ENCODE measurements at regions not wholly inside any gene's neighbourhood (a gene's known extent, or its start where the extent isn't known, plus 50 kb on each side); places are given as distances from the start of the nearest gene placed in this dataset.
"Not testable (repeated sequence)": the region's sequence is repeated elsewhere in the genome, so short reads cannot be mapped to it uniquely, and the experiment has no call there.

DNA sequence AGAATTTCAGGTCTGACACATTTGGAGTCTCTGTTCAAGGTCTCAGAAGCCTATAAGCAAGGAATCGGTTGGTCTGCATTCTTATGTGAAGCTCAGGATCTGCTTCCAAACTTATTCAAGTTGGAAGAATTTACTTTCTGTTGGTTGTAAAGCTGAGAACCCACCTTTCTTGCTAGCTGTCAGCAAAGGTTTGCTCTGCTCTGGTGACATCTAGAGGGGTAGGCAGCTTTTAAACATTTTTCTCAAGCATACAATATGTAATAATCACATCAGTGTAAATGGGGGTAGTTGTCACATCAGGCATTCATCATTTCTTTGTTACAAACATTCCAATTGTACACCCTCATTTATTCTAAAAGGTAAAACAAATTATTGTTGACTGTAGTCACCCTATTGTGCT lies 935.2 kb downstream of the TRAM1L1 start:
- DNase-seq (ENCODE audit: low read depth in 2 of 2), result no peak
- no peak overlapping the region for H3K4me3 ChIP-seq (replicated peaks in 1 of 2; ENCODE audit: low read depth in 2 of 2, low read length in 2 of 2)
- TF ChIP-seq, protein P1, sequence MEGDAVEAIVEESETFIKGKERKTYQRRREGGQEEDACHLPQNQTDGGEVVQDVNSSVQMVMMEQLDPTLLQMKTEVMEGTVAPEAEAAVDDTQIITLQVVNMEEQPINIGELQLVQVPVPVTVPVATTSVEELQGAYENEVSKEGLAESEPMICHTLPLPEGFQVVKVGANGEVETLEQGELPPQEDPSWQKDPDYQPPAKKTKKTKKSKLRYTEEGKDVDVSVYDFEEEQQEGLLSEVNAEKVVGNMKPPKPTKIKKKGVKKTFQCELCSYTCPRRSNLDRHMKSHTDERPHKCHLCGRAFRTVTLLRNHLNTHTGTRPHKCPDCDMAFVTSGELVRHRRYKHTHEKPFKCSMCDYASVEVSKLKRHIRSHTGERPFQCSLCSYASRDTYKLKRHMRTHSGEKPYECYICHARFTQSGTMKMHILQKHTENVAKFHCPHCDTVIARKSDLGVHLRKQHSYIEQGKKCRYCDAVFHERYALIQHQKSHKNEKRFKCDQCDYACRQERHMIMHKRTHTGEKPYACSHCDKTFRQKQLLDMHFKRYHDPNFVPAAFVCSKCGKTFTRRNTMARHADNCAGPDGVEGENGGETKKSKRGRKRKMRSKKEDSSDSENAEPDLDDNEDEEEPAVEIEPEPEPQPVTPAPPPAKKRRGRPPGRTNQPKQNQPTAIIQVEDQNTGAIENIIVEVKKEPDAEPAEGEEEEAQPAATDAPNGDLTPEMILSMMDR (IDR thresholded peaks at IDR 0.05; ENCODE audit: low read depth, low read length), result no peak

DNA sequence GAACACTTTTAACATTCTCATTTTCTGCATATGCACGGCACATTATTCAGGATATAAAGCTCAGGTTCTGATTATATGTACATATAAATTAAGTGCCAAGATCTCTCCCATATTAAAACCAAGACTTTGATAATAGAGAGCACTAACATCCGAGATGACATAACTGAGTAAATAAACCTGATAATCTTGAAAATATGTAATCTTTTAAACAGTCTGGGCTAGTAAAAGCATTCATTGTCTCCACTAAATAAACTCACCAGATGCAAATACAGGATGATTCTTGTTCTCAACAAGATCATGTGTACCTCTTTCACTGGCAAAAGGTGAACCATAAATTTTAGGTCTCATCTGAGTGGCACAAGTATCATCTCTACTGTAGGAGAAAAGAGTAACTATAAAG lies 942.2 kb downstream of the TRAM1L1 start:
- DNase-seq (ENCODE audit: low read depth in 2 of 2), result no peak
- H3K4me3 ChIP-seq (replicated peaks in 1 of 2; ENCODE audit: low read depth in 2 of 2, low read length in 2 of 2), result no peak overlapping the region
- TF ChIP-seq, protein P1 (IDR thresholded peaks at IDR 0.05; ENCODE audit: low read depth, low read length), result no peak

DNA sequence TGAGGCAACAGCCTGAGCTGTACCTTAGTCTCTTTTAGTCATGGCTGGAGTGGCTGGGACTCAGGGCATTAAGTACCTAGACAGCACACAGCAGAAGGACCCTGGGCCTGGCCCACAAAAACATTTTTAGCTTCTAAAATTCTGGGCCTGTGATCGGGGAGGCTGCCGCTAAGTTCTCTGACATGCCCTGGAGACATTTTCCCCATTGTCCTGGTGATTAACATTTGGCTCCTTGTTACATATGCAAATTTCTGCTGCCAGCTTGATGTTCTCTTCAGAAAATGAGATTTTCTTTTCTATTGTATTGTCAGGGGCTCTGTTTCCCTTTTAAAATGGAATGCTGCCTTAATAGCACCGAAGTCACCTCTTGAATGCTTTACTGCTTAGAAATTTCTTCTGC lies 952.4 kb downstream of the TRAM1L1 start:
- TF ChIP-seq, protein P1 (IDR thresholded peaks at IDR 0.05; ENCODE audit: low read depth, low read length), result no peak
- no peak for DNase-seq (ENCODE audit: low read depth in 2 of 2)
- no peak overlapping the region for H3K4me3 ChIP-seq (replicated peaks in 1 of 2; ENCODE audit: low read depth in 2 of 2, low read length in 2 of 2)

DNA sequence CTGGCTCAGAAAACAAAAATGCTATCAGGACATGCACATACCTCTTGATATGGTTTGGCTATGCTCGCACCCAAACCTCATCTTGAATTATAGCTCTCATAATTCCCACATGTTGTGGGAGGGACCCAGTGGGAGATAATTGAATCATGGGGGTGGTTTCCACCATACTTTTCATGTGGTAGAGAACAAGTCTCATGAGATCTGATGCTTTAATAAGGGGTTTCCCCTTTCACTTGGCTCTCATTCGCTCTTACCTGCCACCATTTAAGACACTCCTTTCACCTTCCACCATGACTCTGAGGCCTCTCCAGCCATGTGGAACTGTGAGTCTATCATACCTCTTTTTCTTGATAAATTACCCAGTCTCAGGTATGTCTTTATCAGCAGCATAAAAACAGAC lies 958.6 kb downstream of the TRAM1L1 start:
- TF ChIP-seq, protein P1 (IDR thresholded peaks at IDR 0.05; ENCODE audit: low read depth, low read length), result no peak
- no peak overlapping the region for H3K4me3 ChIP-seq (replicated peaks in 1 of 2; ENCODE audit: low read depth in 2 of 2, low read length in 2 of 2)
- no peak for DNase-seq (ENCODE audit: low read depth in 2 of 2)

DNA sequence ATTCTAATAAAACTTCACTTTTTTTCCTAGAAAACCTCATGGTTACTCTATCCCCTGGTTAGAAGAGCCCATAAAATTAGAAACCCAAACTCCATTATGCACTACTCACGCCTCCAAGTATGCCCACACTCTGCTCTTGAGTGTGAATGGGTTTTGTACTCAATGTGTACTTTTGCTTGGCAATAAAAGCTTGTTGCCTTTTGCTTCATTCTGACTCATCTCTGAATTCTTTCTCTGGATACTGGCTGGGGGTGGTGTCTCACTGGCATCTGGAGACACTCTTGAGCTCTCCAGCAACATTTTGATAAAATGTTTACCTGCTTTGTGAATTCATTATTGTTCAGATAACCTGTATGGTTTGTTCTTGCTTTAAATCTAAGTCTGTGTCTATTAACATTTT lies 963.3 kb downstream of the TRAM1L1 start:
- DNase-seq (ENCODE audit: low read depth in 2 of 2), result no peak
- TF ChIP-seq, protein P1 (IDR thresholded peaks at IDR 0.05; ENCODE audit: low read depth, low read length), result no peak

DNA sequence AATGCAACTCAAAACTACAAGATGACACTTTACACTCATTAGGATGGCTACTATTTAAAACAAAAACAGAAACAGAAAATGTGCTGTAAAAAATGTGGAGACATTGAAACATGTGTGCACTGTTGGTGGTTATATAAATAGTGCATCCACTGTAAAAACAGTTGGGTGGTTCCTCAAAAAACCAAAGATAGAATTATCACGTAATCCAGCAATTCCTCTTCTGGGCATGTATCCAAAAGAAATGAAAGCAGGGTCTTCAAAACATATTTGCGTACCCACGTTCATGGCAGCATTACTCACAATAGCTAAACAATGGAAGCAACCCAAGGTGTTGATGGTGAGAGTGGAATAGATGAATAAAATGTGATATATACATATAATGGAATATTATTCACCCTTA lies 967.2 kb downstream of the TRAM1L1 start:
- DNase-seq (ENCODE audit: low read depth in 2 of 2), result no peak
- TF ChIP-seq, protein P1 (IDR thresholded peaks at IDR 0.05; ENCODE audit: low read depth, low read length), result no peak
- H3K4me3 ChIP-seq (replicated peaks in 1 of 2; ENCODE audit: low read depth in 2 of 2, low read length in 2 of 2), result no peak overlapping the region

More for the DNA sequence above, 963.3 kb downstream of the TRAM1L1 start:
- no peak overlapping the region for H3K4me3 ChIP-seq (replicated peaks in 1 of 2; ENCODE audit: low read depth in 2 of 2, low read length in 2 of 2)

DNA sequence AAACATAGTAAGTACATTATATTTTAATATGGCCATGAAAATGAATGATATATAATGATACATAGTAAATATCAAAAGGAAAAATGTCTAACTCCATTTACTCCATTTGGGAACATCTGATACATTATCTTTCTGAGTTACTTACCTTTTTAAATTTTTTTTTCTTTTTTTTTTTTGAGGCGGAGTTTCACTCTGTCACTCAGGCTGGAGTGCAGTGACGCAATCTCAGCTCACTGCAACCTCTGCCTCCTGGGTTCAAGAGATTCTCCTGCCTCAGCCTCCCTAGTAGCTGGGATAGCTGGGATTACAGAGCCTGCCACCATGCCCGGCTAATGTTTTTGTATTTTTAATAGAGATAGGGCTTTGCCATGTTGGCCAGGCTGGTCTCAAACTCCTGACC lies 972.5 kb downstream of the TRAM1L1 start:
- not testable (repeated sequence) for DNase-seq (ENCODE audit: low read depth in 2 of 2); H3K4me3 ChIP-seq (replicated peaks in 1 of 2; ENCODE audit: low read depth in 2 of 2, low read length in 2 of 2)
